ENCODE measurements at regions not wholly inside any gene's neighbourhood (a gene's known extent, or its start where the extent isn't known, plus 50 kb on each side); places are given as distances from the start of the nearest gene placed in this dataset.

- TF ChIP-seq, protein P1, sequence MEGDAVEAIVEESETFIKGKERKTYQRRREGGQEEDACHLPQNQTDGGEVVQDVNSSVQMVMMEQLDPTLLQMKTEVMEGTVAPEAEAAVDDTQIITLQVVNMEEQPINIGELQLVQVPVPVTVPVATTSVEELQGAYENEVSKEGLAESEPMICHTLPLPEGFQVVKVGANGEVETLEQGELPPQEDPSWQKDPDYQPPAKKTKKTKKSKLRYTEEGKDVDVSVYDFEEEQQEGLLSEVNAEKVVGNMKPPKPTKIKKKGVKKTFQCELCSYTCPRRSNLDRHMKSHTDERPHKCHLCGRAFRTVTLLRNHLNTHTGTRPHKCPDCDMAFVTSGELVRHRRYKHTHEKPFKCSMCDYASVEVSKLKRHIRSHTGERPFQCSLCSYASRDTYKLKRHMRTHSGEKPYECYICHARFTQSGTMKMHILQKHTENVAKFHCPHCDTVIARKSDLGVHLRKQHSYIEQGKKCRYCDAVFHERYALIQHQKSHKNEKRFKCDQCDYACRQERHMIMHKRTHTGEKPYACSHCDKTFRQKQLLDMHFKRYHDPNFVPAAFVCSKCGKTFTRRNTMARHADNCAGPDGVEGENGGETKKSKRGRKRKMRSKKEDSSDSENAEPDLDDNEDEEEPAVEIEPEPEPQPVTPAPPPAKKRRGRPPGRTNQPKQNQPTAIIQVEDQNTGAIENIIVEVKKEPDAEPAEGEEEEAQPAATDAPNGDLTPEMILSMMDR (IDR thresholded peaks at IDR 0.05), result no peak
- TF ChIP-seq EP300 (IDR thresholded peaks at IDR 0.05) (no peak), POLR2A (IDR thresholded peaks at IDR 0.05) (no peak)
Measured at GRCh38 chr6:15978426-15978825, 150.5 kb upstream of the MYLIP start.

Measured in ovary (tissue), 3 donors.